Fibroblast of pulmonary artery (primary cell): ENCODE measurements at regions not wholly inside any gene's neighbourhood (a gene's known extent, or its start where the extent isn't known, plus 50 kb on each side); places are given as distances from the start of the nearest gene placed in this dataset.
"Not testable (repeated sequence)": the region's sequence is repeated elsewhere in the genome, so short reads cannot be mapped to it uniquely, and the experiment has no call there.

ENCODE experiments used
- DNase-seq: peaks from one replicate; pipeline ENCODE4 v3.0.0-alpha.2; 2010; ENCODE audit warnings: low read depth
- H3K4me3 ChIP-seq: replicated peaks from 2 replicates; pipeline ENCODE4 v1.5.1; 2011; ENCODE audit warnings: low read depth, mild to moderate bottlenecking, control low read depth, low read length, moderate library complexity
- CTCF ChIP-seq: IDR thresholded peaks from 2 replicates; pipeline ENCODE4 v1.5.1; 2011; ENCODE audit warnings: mild to moderate bottlenecking, control low read depth, low read length, inconsistent platforms; ENCODE audit errors: missing control alignments

GRCh38 chr1:26626994-26627393 is 68.8 kb upstream of the ARID1A start:
- TF ChIP-seq CTCF, result no peak
- DNase-seq, result peak; percentile 30
- no peak overlapping the region for H3K4me3 ChIP-seq

GRCh38 chr1:26627954-26628353 is 67.9 kb upstream of the ARID1A start:
- TF ChIP-seq CTCF, result no peak

GRCh38 chr1:26630634-26631033 is 65.2 kb upstream of the ARID1A start:
- DNase-seq, result no peak
- TF ChIP-seq CTCF, result no peak
- H3K4me3 ChIP-seq, result no peak overlapping the region

More at GRCh38 chr1:26627954-26628353, 67.9 kb upstream of the ARID1A start:
- DNase-seq, result no peak
- H3K4me3 ChIP-seq, result no peak overlapping the region

- DNase-seq, H3K4me3 ChIP-seq: not testable (repeated sequence)
Measured at GRCh38 chr1:26635800-26636199, 60.0 kb upstream of the ARID1A start.

- no peak for DNase-seq
- no peak overlapping the region for H3K4me3 ChIP-seq
- no peak for TF ChIP-seq CTCF
Measured at GRCh38 chr1:26645734-26646133, 50.1 kb upstream of the ARID1A start.
